Panc1 (cell line): ENCODE measurements at regions not wholly inside any gene's neighbourhood (a gene's known extent, or its start where the extent isn't known, plus 50 kb on each side); places are given as distances from the start of the nearest gene placed in this dataset.

Source experiments
- POLR2AphosphoS5 ChIP-seq: IDR thresholded peaks from 2 replicates; pipeline ENCODE4 v1.6.1; 2012; ENCODE audit warnings: mild to moderate bottlenecking, low read depth, low read length, moderate library complexity
- REST ChIP-seq, 2 experiments: IDR thresholded peaks; 2 replicates each; pipeline ENCODE4 v1.6.1; 2011 to 2012; ENCODE audit warnings: low read depth in 2 of 2, control low read depth in 1 of 2, low read length in 1 of 2, mild to moderate bottlenecking in 1 of 2, moderate library complexity in 1 of 2; ENCODE audit not compliant: insufficient read depth in 1 of 2
- SIN3A ChIP-seq: IDR thresholded peaks from 2 replicates; pipeline ENCODE4 v1.6.1; 2012; ENCODE audit warnings: low read depth, mild to moderate bottlenecking, low read length, moderate library complexity, borderline replicate concordance; ENCODE audit not compliant: insufficient read depth
- TF ChIP-seq, protein P1 (sequence below): fragments of 450-650 bp; IDR thresholded peaks from 2 replicates; pipeline ENCODE4 v1.5.1; 2017; ENCODE audit warnings: mild to moderate bottlenecking

GRCh38 chr4:148530114-148530513 lies 87.9 kb upstream of the NR3C2 start:
- TF ChIP-seq, protein P1, sequence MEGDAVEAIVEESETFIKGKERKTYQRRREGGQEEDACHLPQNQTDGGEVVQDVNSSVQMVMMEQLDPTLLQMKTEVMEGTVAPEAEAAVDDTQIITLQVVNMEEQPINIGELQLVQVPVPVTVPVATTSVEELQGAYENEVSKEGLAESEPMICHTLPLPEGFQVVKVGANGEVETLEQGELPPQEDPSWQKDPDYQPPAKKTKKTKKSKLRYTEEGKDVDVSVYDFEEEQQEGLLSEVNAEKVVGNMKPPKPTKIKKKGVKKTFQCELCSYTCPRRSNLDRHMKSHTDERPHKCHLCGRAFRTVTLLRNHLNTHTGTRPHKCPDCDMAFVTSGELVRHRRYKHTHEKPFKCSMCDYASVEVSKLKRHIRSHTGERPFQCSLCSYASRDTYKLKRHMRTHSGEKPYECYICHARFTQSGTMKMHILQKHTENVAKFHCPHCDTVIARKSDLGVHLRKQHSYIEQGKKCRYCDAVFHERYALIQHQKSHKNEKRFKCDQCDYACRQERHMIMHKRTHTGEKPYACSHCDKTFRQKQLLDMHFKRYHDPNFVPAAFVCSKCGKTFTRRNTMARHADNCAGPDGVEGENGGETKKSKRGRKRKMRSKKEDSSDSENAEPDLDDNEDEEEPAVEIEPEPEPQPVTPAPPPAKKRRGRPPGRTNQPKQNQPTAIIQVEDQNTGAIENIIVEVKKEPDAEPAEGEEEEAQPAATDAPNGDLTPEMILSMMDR: no peak
- TF ChIP-seq SIN3A: no peak
- TF ChIP-seq REST (IDR thresholded peaks at IDR 0.05; ENCODE audit: insufficient read depth in 1 of 2, low read depth in 2 of 2, low read length in 1 of 2): no peak
- TF ChIP-seq POLR2AphosphoS5: no peak
